ENCODE measurements at regions not wholly inside any gene's neighbourhood (a gene's known extent, or its start where the extent isn't known, plus 50 kb on each side); places are given as distances from the start of the nearest gene placed in this dataset.
A peak's percentile ranks its signal among the peaks of the same experiment; 100 is the strongest.

GRCh38 chr2:41597680-41598079 lies 450.1 kb upstream of the PKDCC start:
- no peak for DNase-seq (ENCODE audit: low read depth)

DNA sequence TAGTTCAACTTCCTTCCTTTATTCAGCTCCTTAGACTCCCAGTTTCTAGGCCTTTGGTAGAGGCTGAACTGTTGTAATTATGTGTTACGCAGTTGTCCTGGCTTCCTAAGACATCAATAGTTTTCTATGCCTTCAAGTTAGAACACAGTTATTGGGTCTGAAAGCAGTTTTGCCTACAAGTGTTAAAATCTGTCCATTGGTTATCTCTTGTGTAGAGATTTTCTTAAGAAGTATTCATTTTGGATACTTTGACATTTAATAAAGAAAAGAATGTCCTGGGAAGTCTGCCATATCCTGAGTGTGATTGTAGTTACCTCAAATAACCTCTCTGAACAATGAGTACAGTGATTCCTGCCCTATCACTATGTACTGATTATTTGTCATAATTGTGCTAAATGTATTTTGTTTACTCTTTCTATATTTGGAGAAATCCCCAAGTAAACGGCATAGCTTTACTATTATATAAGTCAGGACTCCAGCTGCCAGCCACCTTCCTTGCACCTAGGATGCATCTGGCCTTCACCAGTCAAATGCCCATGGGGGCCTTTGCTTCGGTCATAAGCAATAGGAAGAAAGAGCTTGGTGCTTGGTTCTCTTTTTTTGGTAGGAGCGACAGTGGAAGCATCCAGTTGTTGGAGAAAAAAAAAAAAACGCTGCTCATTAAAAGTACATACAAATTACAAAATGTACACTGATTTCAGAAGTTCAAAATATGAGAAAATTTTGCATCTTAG lies 449.5 kb upstream of the PKDCC start:
- DNase-seq (ENCODE audit: low read depth), result peak; percentile 47

DNA sequence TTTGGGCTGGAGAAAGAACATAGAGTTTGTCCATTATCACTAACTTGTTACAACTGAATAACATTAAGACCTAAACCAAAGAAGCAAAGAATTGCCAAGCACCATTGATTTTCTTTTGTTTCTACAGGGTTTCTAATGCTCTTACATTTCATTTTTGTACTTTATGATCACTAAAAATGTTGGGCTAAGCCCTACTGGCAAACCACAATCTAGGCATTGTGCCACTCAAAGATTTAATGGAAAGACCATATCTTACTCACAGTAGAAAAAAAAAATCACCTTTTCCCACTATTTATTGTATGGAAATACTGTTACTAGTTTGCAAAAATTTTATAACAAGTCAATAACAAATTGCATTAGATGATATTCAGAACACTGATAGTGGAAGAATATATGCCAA lies 447.4 kb upstream of the PKDCC start:
- DNase-seq (ENCODE audit: low read depth), result no peak

DNA sequence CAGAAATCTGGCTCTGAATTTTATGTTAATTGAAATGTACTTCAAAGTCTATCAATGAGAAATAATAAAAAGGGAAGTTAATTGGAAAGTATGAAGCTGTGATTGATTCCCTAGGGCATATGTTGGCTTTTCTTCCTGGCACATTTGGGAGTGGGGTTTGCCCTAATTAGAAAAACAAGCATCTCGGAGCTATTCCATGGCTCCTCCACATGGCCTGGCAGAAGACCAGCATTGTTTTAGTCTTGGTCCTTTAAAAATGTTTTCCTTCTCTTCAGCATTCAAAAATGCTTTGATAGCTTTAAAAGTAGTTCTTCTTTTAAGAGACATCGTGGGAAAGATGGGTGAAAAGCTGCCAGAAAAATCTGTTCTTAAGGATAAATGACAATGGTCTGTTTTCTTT lies 445.5 kb upstream of the PKDCC start:
- no peak for DNase-seq (ENCODE audit: low read depth)

GRCh38 chr2:41605311-41605710 lies 442.5 kb upstream of the PKDCC start:
- no peak for DNase-seq (ENCODE audit: low read depth)

DNA sequence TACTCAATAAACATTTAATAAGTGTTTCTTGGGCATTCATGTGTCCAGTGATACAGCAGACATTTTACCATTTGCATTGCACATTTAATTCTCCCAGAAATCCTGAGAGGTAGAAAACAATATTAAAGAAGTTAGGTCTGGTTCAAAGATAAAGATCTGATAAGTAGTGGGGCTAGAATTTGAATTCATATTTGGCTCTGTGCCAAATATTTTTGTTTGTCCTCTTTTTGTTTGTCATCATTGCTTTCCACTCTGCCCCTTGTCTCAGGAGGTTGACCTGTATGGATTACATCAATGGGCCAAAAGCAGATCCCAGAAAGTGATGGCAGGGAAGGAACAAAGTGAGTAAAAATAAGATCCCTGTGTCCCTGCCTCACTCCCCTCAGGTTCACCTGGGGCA lies 441.9 kb upstream of the PKDCC start:
- no peak for DNase-seq (ENCODE audit: low read depth)

DNA sequence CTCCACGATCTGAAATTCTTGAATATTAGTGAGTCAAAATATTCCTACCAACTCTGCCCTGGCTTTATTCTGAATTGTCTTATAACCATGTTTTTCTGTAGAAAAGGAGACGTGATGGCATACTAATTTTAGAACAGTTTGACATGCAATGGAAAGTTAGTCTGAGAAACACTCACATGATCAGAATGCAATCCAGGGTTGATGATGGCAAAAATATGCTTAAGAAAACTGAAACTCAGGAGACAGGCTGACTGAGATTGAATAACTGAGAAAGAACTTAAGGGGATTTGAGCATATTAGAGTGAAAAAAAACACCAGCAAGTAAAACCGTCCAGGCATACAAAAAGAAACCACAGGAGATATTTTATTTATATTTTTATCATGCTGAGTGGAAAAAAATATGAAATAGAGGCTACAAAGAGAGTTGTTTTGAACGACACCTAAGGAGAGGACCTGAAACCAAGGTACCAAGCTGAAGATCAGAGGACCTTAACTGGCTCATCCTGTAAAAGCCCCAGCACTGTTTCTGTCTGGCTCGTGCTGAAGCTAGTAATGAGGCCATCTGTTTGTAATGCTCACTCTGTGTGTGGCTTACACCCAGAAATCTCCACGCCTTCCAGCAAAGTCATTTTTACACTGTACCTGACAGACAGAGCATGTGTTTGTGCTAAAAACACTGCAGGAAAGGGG lies 437.2 kb upstream of the PKDCC start:
- DNase-seq (ENCODE audit: low read depth), result peak; percentile 74

DNA sequence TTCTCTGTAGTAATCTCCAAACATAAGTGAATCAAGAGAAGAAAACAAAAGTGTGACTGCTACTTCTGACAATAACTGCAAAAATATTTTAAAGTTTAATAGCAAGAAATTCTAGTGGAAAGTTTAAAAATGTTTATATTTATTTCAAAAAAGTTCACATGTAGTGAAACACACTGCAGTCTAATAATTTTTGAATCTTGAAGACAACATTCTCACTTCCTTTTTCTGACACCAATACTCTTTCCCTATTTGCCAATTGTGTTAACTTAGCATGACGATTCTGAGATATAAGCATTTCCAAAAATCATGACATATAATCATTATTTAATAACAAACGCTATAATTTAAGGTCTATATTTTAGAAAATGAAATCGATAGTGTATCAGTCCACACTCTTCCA lies 429.1 kb upstream of the PKDCC start:
- DNase-seq (ENCODE audit: low read depth), result no peak

GRCh38 chr2:41621095-41621494 lies 426.7 kb upstream of the PKDCC start:
- DNase-seq (ENCODE audit: low read depth), result no peak

- DNase-seq (ENCODE audit: low read depth), result no peak
Observed at GRCh38 chr2:41621563-41621962, 426.3 kb upstream of the PKDCC start.

DNA sequence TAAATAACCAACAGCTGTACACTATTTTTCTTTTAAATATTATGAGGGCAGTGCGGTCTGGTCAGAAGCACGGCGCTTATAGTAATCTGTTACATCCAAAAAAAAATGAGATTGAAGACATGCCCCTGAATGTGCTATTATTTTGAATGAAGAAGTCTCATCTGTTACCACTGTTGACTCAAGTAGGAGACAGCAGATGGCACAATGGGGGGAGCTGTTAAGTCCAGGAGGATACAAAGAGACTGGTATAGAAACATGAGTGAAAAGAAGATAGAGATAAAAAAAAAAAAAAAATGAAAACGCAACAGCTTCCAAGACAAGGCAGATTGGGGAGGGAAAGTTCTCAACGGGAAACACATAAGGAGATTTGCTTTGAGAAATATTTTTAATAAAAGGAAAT lies 425.5 kb upstream of the PKDCC start:
- no peak for DNase-seq (ENCODE audit: low read depth)

DNA sequence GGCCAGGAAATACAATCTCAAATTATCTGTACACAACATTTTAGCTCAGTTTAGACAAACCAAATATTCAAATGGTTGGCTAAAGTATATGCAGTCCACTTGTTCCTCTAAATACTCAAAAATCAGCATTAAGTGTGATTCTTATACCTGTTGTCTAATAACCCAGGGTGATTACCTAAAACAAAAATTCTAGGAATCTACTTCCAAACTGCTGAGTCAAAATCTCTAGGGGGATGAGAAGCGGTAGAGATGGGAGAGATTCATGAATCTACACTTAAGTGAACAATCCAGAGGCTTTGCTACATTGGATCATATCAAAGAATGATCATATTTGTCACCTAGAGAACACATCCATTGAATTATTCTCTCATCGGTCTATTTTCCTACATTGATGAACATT lies 420.9 kb upstream of the PKDCC start:
- no peak for DNase-seq (ENCODE audit: low read depth)

DNA sequence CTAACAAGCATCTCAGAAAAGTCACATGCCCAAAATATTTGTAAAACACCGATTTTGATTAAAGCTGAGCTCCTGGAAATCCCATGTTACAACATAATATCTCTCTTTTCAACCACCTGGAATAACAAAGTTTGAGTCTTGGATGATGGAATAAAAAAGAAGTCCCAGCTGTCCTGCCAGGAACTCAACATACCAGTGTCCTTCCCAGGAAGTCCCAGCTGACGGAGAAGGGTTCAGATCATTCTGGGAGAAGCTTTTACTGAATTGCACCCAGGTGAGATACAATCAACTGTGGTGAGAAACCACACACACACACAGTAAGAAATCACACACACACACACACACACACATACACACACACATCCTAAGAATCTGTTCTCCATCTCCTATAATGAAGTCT lies 413.1 kb upstream of the PKDCC start:
- no peak for DNase-seq (ENCODE audit: low read depth)

DNA sequence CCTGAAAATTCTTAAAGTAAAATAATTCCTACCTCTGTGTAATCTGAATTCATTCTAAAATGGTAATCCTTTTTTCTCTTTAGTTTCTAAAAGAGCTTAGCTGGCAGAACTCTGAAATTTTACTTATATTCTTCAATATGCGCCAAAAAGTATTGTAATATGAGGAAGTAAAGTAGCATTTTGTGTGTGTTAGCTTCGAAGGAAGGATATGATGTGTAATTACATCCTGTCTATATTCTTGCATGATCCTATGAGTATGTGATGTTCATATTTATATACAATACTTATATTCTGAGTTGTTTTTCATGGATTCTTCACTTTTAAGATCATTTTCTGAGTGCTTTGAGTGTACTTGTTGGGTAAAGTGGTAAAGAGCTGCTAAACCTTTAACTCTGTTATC lies 402.9 kb upstream of the PKDCC start:
- DNase-seq (ENCODE audit: low read depth), result no peak

GRCh38 chr2:41647468-41648050 lies 400.3 kb upstream of the PKDCC start:
- DNase-seq (ENCODE audit: low read depth), result no peak

- no peak for DNase-seq (ENCODE audit: low read depth)
Observed at GRCh38 chr2:41657226-41657625, 390.6 kb upstream of the PKDCC start.

GRCh38 chr2:41659758-41660157 lies 388.1 kb upstream of the PKDCC start:
- DNase-seq (ENCODE audit: low read depth), result no peak

- DNase-seq (ENCODE audit: low read depth), result no peak
Observed at GRCh38 chr2:41662461-41662860, 385.4 kb upstream of the PKDCC start.

GRCh38 chr2:41663056-41663455 lies 384.8 kb upstream of the PKDCC start:
- no peak for DNase-seq (ENCODE audit: low read depth)

DNA sequence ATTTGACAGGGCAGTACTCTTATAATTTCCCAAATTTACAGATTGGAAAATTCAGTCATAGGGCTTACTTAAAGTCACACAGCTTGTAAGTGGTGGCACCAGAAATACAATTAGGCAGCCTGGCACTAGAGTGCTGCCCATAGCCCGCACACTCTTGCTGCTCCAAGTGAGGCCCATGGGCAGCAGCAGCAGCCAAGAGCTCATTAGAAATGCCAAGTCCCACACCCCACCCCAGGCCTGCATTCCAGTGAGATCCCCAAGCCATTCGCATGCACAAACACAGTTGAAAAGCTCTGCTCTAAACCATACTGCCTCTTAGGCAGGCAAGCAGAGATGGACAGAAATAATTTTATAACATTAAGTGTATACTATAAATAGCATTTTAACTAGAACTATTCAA lies 379.3 kb upstream of the PKDCC start:
- no peak for DNase-seq (ENCODE audit: low read depth)

DNA sequence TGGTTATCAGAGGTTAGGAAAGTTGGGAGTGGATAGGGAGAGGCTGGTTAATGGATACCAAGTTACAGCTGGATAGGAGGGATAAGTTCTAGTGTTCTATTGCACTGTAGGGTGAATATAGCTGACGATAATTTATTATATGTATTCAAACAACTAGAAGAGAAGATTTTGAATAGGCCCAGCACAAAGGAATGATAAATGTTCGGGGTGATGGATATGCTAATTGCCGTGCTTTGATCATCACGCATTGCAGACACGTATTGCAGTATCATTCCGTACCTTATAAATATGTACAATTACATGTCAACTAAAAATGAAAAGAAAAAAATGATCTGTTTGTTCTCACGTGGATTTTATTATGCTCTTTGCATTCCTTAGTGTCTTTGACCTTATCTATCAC lies 369.2 kb upstream of the PKDCC start:
- no peak for DNase-seq (ENCODE audit: low read depth)

DNA sequence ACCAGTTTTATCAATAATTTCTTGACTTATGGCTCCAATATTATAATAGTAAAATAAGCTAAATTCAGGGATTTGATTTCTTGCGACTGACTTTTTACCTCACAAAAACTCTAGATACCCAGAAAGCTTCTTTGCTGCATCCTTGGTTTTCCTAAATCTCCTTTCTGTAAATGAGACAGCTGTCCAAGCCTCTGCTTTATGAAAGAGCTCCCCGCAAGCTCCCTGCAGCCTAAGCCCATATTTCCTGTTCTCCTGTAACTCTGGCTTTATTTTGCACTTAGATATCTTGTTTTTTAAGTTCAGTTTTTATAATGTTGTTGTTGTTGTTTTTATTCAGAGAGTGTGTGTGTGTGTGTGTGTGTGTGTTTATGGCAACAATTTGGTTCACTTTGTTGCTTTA lies 361.7 kb upstream of the PKDCC start:
- no peak for DNase-seq (ENCODE audit: low read depth)

GRCh38 chr2:41691561-41691960 lies 356.3 kb upstream of the PKDCC start:
- no peak for DNase-seq (ENCODE audit: low read depth)

Measured in EH (cell line).